NB4 (cell line): ENCODE measurements at regions not wholly inside any gene's neighbourhood (a gene's known extent, or its start where the extent isn't known, plus 50 kb on each side); places are given as distances from the start of the nearest gene placed in this dataset.

Source experiments
- MAX ChIP-seq: IDR thresholded peaks from 2 replicates; pipeline ENCODE4 v1.6.1; 2011; ENCODE audit warnings: low read depth, low read length
- MYC ChIP-seq: IDR thresholded peaks from 2 replicates; pipeline ENCODE4 v1.6.1; 2011; ENCODE audit warnings: low read depth, low read length

GRCh38 chr9:115596746-115597080, 478.8 kb upstream of the TNC start:
- TF ChIP-seq MYC (no peak), MAX (no peak)
